HG02840 (cell line): ENCODE measurements at regions not wholly inside any gene's neighbourhood (a gene's known extent, or its start where the extent isn't known, plus 50 kb on each side); places are given as distances from the start of the nearest gene placed in this dataset.
"Not testable (repeated sequence)": the region's sequence is repeated elsewhere in the genome, so short reads cannot be mapped to it uniquely, and the experiment has no call there.

Source experiments
- ATAC-seq: cut with Tn5 transposase; IDR thresholded peaks from one replicate; pipeline ENCODE4 v1.9.1; 2021; ENCODE audit warnings: mild to moderate bottlenecking, moderate library complexity, moderate number of reproducible peaks; ENCODE audit not compliant: unreplicated experiment, low FRiP score

- no peak for ATAC-seq
Observed at GRCh38 chr5:83001796-83002381, 75.3 kb downstream of the TMEM167A start.

- no peak for ATAC-seq
Observed at GRCh38 chr5:83000922-83001321, 76.3 kb downstream of the TMEM167A start.

GRCh38 chr5:83000428-83000827, 76.8 kb downstream of the TMEM167A start:
- ATAC-seq: no peak

DNA sequence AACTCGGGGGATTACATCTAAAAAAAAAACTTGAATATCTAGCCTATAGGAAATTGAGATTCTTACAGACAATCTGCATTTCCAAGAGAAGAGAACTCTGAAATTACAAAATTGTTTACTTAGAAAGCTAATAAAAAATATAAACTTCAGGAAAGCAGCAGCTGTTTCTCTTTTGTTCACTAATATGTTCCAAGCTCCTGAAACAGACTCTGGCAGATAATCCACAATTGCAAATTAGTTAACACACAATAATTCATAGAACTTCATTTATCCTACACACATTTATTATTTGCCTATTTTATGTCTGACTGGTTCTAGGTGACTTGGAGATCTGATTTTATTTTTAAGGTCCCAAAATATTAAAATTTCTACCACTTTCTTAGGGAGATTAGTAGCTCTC, 83.8 kb downstream of the TMEM167A start:
- no peak for ATAC-seq

DNA sequence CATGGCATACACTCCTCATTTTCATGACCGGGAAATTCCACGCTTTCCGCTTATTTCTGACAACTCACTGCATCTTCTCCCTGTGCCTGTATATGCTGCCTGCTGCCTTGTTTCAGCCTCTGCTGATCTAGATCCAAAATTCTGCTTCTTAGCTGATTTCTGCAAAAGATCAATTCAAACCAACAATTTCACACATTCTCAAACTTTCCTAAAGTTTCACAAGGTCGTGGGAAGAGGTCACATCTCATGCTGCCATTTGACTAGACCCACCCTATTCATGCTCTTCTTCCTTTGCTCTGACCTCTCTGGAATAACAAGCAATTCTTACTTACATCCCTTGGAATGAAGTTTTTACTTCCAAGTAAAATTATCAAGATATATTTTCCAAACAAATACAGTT, 84.5 kb downstream of the TMEM167A start:
- no peak for ATAC-seq

- ATAC-seq: no peak
Observed at GRCh38 chr5:82991678-82992323, 85.4 kb downstream of the TMEM167A start.

- ATAC-seq: no peak
Observed at GRCh38 chr5:82991059-82991458, 86.1 kb downstream of the TMEM167A start.

DNA sequence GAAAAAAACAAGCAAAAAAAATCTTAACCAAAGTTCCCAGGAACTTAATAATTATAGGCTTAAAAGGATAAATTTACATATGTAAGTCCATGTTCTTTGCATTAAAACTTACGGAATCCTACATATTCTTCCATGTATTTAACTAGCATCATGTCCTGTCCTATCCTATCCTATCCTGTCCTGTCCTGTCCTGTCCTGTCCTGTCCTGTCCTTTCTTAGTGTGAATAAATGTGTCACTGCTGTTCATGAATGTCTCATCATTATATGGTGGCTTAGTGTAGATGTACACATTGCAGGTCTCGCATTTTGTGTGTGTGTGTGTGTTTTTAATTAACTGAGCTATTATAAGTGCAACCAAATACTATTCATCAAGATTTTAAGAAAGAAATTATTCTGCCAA, 90.0 kb downstream of the TMEM167A start:
- no peak for ATAC-seq

GRCh38 chr5:82986404-82986803, 90.8 kb downstream of the TMEM167A start:
- no peak for ATAC-seq

DNA sequence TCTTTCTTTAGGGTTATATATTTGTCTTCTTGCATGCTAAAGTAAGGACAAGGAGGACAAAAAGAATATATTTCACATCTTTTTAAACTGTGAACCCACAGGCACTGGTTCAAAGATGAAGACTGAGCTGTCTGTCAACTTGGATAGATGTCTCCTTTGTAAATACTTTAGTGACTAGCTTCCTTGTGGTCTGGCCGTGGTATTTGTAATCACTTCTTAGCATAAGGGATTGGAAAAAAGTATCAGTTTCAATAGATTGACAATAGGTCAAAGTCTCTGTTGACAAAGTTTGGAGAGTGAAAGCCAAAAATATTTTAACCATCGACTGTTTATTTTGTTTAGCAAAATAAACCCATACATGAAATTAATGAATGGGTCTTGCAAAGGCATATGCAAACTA, 91.4 kb downstream of the TMEM167A start:
- no peak for ATAC-seq

DNA sequence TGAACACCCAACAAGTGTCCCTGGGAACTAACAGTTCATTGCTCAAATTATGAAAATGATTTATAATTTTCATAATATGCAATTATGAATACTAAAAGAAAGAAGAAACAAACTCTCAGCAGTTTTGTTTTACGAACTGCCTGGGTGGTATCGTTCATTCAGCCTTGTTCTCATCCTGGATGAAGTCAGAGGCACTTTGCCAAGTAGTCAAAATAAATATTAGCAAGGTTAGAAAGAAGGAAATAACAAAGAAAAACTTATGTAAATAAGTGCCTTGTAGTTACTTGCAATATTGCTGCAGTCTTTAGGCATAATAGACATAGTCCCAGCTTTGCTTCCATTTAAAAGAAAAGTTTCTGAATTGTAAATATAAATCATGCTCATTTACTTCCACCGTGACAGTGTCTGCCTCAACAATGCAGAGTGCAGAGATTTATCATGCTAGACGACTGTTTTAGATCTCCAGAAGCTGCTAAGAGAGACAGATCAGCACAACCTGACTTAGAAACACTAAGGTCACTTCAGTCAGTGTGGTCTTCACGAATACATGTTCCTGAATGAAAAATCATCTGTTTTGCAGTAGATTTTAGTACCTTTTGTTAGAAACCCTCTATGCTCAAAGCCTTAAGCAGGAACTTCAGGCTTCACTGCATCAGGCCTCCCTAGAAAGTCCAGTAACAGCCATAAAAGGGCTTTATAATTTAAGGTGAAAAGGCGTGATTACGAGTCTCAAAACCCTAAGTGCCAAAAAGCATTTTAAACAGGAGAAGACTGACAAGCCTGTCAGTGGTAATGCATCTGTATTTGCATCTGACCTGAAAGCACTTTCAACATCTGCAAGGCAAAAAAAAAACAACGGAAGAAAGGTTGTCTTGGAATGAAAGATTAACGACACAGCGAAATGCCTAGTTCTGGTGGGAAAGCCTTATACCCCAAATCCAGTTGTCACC, 92.1 kb downstream of the TMEM167A start:
- ATAC-seq: no peak

DNA sequence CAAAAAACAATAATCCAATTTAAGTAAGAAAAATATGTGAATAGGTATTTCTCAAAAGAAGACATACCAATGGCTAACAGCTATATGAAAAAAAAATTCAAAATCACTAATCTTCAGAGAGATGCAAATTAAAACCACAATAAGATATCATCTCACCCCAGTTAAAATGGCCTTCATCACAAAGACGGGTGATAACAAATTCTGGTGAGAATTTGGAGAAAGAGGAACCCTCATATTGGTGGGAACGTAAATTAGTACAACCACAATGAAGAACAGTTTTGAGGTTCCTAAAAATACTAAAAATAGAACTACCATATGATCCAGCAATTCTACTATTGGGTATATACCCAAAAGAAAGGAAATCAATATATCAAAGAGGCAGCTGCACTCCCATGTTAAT, 94.3 kb downstream of the TMEM167A start:
- ATAC-seq: no peak

DNA sequence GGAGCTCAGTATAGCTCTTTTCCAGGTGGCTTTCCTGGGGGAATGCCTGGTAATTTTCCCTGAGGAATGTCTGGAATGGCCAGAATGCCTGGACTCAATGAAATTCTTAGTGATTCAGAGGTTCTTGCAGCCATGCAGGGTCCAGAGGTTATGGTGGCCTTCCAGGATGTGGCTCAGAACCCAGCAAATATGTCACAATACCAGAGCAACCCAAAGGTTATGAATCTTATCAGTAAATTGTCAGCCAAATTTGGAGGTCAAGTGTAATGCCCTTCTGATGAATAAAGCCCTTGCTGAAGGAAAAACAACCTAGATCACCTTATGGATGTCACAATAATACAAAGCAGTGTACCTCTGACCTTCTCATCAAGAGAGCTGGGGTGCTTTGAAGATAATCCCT, 100.3 kb downstream of the TMEM167A start:
- not testable (repeated sequence) for ATAC-seq

DNA sequence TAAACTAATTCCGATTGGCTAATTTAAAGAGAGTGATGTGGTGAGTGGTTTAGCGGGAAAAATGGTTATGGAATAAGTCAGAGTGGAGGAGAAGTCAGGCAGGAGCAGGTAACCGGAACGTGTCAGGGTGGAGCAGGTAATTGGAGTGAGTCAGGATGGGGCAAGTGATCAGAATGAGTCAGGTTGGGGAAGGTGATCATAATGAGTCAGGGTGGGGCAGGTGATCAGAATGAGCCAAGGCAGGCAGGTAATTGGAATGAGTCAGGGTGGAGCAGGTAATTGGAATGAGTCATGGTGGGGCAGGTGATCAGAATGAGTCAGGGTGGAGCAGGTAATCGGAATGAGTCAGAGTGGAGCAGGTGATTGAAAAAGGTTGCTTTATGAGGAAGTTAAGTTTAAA, 101.4 kb downstream of the TMEM167A start:
- ATAC-seq: no peak

- no peak for ATAC-seq
Observed at GRCh38 chr5:82975396-82975795, 101.8 kb downstream of the TMEM167A start.

DNA sequence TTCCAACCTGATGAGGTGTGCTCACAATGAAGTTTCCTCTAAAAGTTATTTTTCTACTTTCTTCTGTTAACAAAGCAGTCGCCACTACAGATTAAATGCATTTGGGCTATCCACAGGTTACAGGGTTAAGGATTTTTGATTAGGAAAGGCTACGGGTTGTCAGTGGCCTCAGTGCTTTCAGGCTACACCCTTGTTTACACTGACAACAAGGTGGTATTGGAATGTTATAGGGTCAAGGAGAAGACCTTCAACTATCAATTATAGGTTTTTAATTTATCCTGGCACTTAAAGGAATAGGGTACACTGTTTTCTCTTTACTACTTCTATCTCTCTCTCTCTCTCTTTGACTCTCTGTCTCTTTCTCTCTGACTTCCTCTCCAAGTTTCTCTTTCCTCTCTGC, 102.8 kb downstream of the TMEM167A start:
- not testable (repeated sequence) for ATAC-seq

DNA sequence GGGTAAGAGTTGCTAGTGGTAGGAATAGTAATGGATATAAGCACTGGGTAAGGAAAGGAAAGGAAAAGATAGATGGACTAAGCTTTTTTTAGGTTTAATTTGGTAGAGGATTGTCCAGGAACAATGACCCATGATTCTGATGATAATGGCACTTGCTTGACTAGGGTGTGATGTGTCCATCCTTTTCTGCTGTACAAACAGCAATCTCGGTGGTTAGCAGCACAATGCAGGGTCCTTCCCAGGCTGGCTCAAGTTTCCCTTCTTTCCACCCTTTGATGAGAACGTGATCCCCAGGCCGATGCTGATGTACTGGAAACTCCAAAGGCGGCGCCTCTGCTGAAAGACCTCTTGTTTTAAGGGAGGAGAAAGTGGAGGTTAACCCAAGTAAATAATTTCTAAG, 105.3 kb downstream of the TMEM167A start:
- ATAC-seq: no peak

DNA sequence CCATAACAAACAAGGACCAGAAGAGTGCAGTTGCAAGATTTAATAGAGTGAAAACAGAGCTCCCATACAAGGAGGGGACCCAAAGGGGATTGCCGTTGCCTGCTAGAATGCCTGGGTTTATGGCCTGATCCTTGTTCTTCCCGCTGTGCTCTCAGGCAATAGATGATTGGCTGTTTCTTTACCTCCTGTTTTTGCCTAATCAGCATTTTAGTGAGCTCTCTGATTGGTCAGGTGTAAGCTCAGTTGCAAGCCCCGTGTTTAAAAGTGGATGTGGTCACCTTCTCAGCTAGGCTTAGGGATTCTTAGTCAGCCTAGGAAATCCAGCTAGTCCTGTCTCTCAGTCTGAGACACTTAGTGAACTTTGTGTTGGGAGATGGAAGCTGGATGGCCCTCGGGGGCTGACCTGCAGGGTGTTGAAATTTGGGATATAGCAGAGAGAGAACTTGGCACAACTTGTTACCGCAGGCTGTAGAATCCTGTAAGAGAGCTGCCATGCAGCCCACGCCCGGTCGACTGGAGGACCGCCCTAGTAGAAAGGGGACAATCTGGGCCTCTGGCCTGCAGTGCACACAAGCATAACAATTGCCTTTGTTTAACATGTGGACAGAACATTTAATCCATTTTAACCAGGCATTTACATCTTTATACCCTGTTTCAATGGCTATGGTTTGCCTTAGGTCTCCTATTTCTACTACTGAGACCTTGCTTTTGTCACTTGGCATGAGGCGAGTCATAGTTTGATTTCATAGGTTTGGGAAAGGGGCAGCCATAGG, 106.0 kb downstream of the TMEM167A start:
- not testable (repeated sequence) for ATAC-seq

- ATAC-seq: not testable (repeated sequence)
Observed at GRCh38 chr5:82969221-82969976, 107.8 kb downstream of the TMEM167A start.

DNA sequence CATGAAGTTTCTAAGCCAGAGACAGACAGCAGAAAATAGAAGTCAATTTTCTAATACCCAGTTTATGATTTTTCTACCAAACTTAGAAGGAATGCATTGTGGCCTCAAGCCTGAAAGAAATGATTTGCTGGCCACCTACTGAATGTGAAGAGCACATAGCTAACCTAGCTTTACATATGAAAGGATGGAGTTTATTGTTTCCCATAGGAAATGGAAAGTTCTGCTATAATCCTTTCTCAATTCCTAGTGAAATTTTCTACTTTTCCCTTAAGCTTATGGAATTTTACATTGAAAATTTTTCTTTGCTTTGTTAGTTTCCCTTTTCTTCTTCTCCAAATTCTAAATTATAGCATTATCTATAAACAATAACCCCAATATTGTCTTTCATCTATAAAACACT, 110.1 kb downstream of the TMEM167A start:
- ATAC-seq: no peak
